PC-9 (cell line): ENCODE measurements at regions not wholly inside any gene's neighbourhood (a gene's known extent, or its start where the extent isn't known, plus 50 kb on each side); places are given as distances from the start of the nearest gene placed in this dataset.
A peak's percentile ranks its signal among the peaks of the same experiment; 100 is the strongest.

Source experiments
- BruUV-seq: library from RNA; stranded (reverse); fragments of 400-500 nt; replicated peaks from 2 replicates; lab custom pipeline; 2021; lab: Mats Ljungman, UMichigan
- CTCF ChIA-PET: fragments of 300-600 bp; sonication (Branson Sonifier 250); formaldehyde crosslinking; loops from one replicate; lab custom pipeline; 2022; ENCODE audit warnings: antibody characterized with exemption; lab: Charles Lee
- POLR2A ChIA-PET: fragments of 300-600 bp; sonication (Branson Sonifier 250); formaldehyde crosslinking; loops from one replicate; lab custom pipeline; 2022; ENCODE audit warnings: antibody characterized with exemption; ENCODE audit not compliant: unreplicated experiment; lab: Charles Lee
- DNase-seq, 2 experiments: peaks; one replicate each; pipeline versions ENCODE4 v3.0.0 to v3.0.0-alpha.2; 2015 to 2022; ENCODE audit warnings: mixed read lengths in 1 of 2
- H2AFZ ChIP-seq: fragments of 200-600 bp; sonication (generic); 2 replicates; pipeline ENCODE4 v1.8.1; 2017; ENCODE audit warnings: antibody characterized with exemption
- H3F3A ChIP-seq: fragments of 200-600 bp; sonication (generic); 2 replicates; pipeline ENCODE4 v1.8.1; 2017; ENCODE audit warnings: antibody characterized with exemption, mild to moderate bottlenecking, low read depth; ENCODE audit not compliant: insufficient read depth
- H3K27ac ChIP-seq: fragments of 200-600 bp; sonication (generic); 2 replicates; pipeline ENCODE4 v1.6.1; 2016; ENCODE audit warnings: mixed run types
- H3K27me3 ChIP-seq: fragments of 200-600 bp; sonication (generic); 2 replicates; pipeline ENCODE4 v1.6.1; 2016; ENCODE audit warnings: low read depth, mixed run types; ENCODE audit not compliant: insufficient read depth
- H3K36me3 ChIP-seq: fragments of 200-600 bp; sonication (generic); 2 replicates; pipeline ENCODE4 v1.6.1; 2016; ENCODE audit warnings: low read depth, mixed run types
- H3K4me1 ChIP-seq: fragments of 200-600 bp; sonication (generic); replicated peaks from 2 replicates; pipeline ENCODE4 v1.6.1; 2016; ENCODE audit warnings: mixed run types; ENCODE audit not compliant: insufficient read depth
- H3K4me2 ChIP-seq: fragments of 200-600 bp; sonication (generic); 2 replicates; pipeline ENCODE4 v1.6.1; 2017; ENCODE audit warnings: mixed run types
- H3K4me3 ChIP-seq: fragments of 200-600 bp; sonication (generic); 2 replicates; pipeline ENCODE4 v1.6.1; 2016; ENCODE audit warnings: mixed run types
- H3K79me2 ChIP-seq: fragments of 200-600 bp; sonication (generic); 2 replicates; pipeline ENCODE4 v1.6.1; 2017; ENCODE audit warnings: low read depth, mixed run types
- H3K9me2 ChIP-seq: fragments of 200-600 bp; sonication (generic); 2 replicates; pipeline ENCODE4 v1.8.1; 2017; ENCODE audit warnings: mild to moderate bottlenecking; ENCODE audit not compliant: insufficient read depth
- H3K9me3 ChIP-seq: fragments of 200-600 bp; sonication (generic); 2 replicates; pipeline ENCODE4 v1.8.1; 2016; ENCODE audit warnings: low read depth; ENCODE audit not compliant: insufficient read depth
- H4K20me1 ChIP-seq: fragments of 200-600 bp; sonication (generic); 2 replicates; pipeline ENCODE4 v1.8.1; 2017; ENCODE audit not compliant: insufficient read depth
- EZH2 ChIP-seq: fragments of 200-600 bp; sonication (generic); IDR thresholded peaks from 2 replicates; pipeline ENCODE4 v1.8.0; 2017; ENCODE audit warnings: antibody characterized with exemption, low read depth
- intact Hi-C: fragments of 100-400 bp; cut with micrococcal nuclease; formaldehyde crosslinking; loops from one replicate; pipeline ENCODE4 v1.10.0; 2022; ENCODE audit not compliant: unreplicated experiment
- TF ChIP-seq, protein P1 (sequence below): fragments of 200-600 bp; sonication (generic); conservative IDR thresholded peaks from 2 replicates; pipeline ENCODE4 v1.6.1; 2017; ENCODE audit warnings: mixed run types, antibody characterized with exemption, mild to moderate bottlenecking, moderate library complexity

DNA sequence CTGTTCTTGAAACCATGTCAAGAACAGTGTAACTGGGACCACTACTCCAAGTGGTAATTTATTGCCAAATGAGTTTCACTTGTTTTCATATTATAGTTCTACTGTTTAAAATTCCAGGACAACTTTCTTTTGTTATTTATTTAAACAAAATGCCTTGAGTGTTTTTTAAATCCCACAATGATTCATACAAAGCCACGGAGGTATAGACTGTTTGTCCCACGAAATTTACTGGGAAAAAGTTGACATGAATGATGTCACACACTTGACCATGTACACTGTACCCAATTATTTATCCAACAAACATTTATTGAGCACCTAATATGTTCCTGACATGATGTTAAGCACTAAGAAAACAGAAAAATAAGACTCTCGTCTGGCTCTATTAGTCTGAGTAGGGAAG lies 243.9 kb upstream of the SIX2 start:
- ChIA-PET CTCF (no interaction called here), POLR2A (no interaction called here)
- H3F3A ChIP-seq = no peaks in the 10 kb centered on the region
- H3K36me3 ChIP-seq = no peaks in the 10 kb centered on the region
- H3K9me2 ChIP-seq = no peaks in the 10 kb centered on the region
- intact Hi-C loops = no loop called here
- no peak overlapping the region for H3K27ac ChIP-seq
- no peaks in the 10 kb centered on the region for H3K9me3 ChIP-seq
- H3K4me2 ChIP-seq = no peak overlapping the region
- H3K27me3 ChIP-seq = no peaks in the 10 kb centered on the region
- no TSS peak for BruUV-seq
- no peak overlapping the region for H2AFZ ChIP-seq
- no peak for DNase-seq
- no peaks in the 10 kb centered on the region for H3K4me1 ChIP-seq
- TF ChIP-seq EZH2 = no peak
- TF ChIP-seq, protein P1, sequence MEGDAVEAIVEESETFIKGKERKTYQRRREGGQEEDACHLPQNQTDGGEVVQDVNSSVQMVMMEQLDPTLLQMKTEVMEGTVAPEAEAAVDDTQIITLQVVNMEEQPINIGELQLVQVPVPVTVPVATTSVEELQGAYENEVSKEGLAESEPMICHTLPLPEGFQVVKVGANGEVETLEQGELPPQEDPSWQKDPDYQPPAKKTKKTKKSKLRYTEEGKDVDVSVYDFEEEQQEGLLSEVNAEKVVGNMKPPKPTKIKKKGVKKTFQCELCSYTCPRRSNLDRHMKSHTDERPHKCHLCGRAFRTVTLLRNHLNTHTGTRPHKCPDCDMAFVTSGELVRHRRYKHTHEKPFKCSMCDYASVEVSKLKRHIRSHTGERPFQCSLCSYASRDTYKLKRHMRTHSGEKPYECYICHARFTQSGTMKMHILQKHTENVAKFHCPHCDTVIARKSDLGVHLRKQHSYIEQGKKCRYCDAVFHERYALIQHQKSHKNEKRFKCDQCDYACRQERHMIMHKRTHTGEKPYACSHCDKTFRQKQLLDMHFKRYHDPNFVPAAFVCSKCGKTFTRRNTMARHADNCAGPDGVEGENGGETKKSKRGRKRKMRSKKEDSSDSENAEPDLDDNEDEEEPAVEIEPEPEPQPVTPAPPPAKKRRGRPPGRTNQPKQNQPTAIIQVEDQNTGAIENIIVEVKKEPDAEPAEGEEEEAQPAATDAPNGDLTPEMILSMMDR = no peak
- H4K20me1 ChIP-seq = no peaks in the 10 kb centered on the region
- H3K4me3 ChIP-seq = no peak overlapping the region
- no peaks in the 10 kb centered on the region for H3K79me2 ChIP-seq

DNA sequence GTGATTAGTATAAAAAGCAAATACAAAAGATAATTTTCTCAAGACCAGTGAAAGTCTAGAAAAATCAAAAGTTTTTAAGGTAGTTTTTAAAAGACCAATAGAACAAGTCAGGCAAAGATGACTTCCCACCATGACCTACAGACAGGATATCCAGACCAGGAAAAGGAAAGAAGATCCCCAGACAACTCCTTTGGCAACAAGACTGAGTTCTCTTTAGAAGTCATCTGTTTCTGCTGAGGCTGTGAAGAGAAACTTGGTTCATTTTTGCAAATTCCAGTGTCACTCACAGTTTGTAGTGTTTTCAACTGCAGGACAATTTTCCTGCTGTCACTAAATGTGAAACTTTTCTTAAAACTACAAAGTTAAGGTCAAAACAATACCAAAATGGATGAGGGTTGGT lies 240.9 kb upstream of the SIX2 start:
- TF ChIP-seq, protein P1 = no peak
- no peak for TF ChIP-seq EZH2
- no peaks in the 10 kb centered on the region for H3K4me1 ChIP-seq
- peak in 1 of 2 experiments; percentile 23 for DNase-seq
- H3K27me3 ChIP-seq = no peaks in the 10 kb centered on the region
- H3K79me2 ChIP-seq = no peaks in the 10 kb centered on the region
- H4K20me1 ChIP-seq = no peaks in the 10 kb centered on the region
- no peak overlapping the region for H3K4me2 ChIP-seq
- H2AFZ ChIP-seq = no peak overlapping the region
- ChIA-PET CTCF (no interaction called here), POLR2A (no interaction called here)
- no peaks in the 10 kb centered on the region for H3K36me3 ChIP-seq
- no peaks in the 10 kb centered on the region for H3F3A ChIP-seq
- no TSS peak for BruUV-seq
- no peaks in the 10 kb centered on the region for H3K9me3 ChIP-seq
- no peak overlapping the region for H3K27ac ChIP-seq
- intact Hi-C loops = no loop called here
- H3K9me2 ChIP-seq = no peaks in the 10 kb centered on the region
- H3K4me3 ChIP-seq = no peak overlapping the region

DNA sequence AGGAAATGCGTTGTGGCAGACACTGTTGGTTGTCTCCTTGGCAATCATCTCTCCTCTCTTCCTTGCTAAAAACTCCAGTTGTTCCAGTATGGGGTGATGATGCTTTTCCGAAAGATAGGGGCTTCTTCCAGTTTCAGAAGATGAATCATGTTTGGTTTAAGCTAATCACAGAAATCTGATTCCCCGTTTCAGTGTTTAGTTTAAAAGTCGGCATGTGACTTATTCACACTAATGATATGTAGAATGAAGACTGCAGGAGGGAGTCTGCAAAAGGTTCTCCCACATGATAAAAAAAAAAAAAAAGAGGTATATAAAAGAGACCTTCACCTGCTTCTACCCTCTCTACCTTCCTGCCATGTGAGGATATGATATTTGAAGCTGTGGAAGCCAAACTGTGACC lies 239.0 kb upstream of the SIX2 start:
- no TSS peak for BruUV-seq
- Histone ChIP-seq H3K4me3 (no peak overlapping the region), H3K27ac (no peak overlapping the region), H3K79me2 (no peaks in the 10 kb centered on the region), H3F3A (no peaks in the 10 kb centered on the region), H3K27me3 (no peaks in the 10 kb centered on the region), H4K20me1 (no peaks in the 10 kb centered on the region), H3K9me3 (no peaks in the 10 kb centered on the region), H2AFZ (no peak overlapping the region), H3K4me2 (no peak overlapping the region), H3K4me1 (no peaks in the 10 kb centered on the region), H3K36me3 (no peaks in the 10 kb centered on the region), H3K9me2 (no peaks in the 10 kb centered on the region)
- DNase-seq = peak in 1 of 2 experiments; percentile 20
- ChIA-PET CTCF (interaction anchor here (0.7 to 0.9 kb wide), 2 partner anchors 39 to 82 kb away, joined by 3 read pairs; no protein-coding TSS in a partner anchor), POLR2A (no interaction called here)
- TF ChIP-seq, protein P1 = no peak
- TF ChIP-seq EZH2 = no peak
- intact Hi-C loops = no loop called here
